Thymus (tissue), 11 donors: ENCODE measurements at regions not wholly inside any gene's neighbourhood (a gene's known extent, or its start where the extent isn't known, plus 50 kb on each side); places are given as distances from the start of the nearest gene placed in this dataset.

Experiments used
- DNase-seq, 9 donors: peaks; one replicate each; pipeline ENCODE4 v3.0.0-alpha.2; 2013; ENCODE audit warnings: low spot score in 9 of 9, low read depth in 6 of 9, missing footprints in 1 of 9
- H3K27ac ChIP-seq, 2 donors: one replicate each; pipeline ENCODE4 v1.5.1; 2013; ENCODE audit warnings: control low read depth in 1 of 2, low read depth in 1 of 2, low read length in 1 of 2, mild to moderate bottlenecking in 1 of 2, moderate library complexity in 1 of 2
- H3K27me3 ChIP-seq, 2 donors: one replicate each; pipeline ENCODE4 v1.5.1; 2013; ENCODE audit warnings: low read length in 1 of 2; ENCODE audit not compliant: control insufficient read depth in 2 of 2, insufficient read depth in 1 of 2
- H3K36me3 ChIP-seq, 2 donors: one replicate each; pipeline ENCODE4 v1.5.1; 2013; ENCODE audit warnings: low read length in 1 of 2, mild to moderate bottlenecking in 1 of 2, moderate library complexity in 1 of 2; ENCODE audit not compliant: control insufficient read depth in 2 of 2, insufficient read depth in 2 of 2
- H3K4me1 ChIP-seq, 2 donors: one replicate each; pipeline ENCODE4 v1.5.1; 2013; ENCODE audit warnings: low read length in 2 of 2; ENCODE audit not compliant: control insufficient read depth in 2 of 2, insufficient read depth in 2 of 2
- H3K4me3 ChIP-seq, 2 donors: one replicate each; pipeline ENCODE4 v1.5.1; 2013; ENCODE audit warnings: low read length in 2 of 2, control low read depth in 1 of 2, mild to moderate bottlenecking in 1 of 2
- H3K9me3 ChIP-seq, 2 donors: one replicate each; pipeline ENCODE4 v1.5.1; 2013; ENCODE audit warnings: low read length in 1 of 2, mild to moderate bottlenecking in 1 of 2; ENCODE audit not compliant: control insufficient read depth in 2 of 2, insufficient read depth in 1 of 2
- WGBS: extraction: QIAGEN DNeasy Blood & Tissue Kit; methylation state at CpG from one replicate; pipeline ENCODE4 v1.1.7; 2013; 5-methylcytosine and 5-hydroxymethylcytosine counted together
- donor health status: healthy.

DNA sequence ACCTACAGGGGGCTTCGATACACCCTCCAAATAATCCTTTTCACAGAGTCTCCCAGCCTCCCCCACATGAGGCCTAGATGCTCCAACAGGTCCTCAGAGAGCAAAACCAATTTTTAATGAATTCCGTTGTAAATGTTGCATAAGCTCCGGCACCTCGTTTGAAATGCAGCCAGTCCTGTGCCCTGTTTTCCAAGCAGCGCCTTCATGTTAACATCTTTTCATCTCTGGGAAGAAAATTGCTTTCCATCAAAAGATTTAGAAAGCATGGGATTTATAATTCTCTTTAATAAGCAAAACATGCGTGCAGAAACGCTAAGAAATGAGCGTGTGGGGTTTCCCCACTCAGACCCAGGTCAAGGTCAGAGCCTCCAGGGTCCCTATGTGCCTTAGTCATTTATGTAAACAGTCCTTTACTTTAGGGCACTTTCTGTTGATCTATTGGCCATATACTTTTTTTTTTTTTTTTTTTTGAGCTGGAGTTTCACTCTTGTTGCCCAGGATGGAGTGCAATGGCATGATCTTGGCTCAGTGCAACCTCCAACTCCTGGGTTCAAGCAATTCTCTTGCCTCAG is 177.5 kb upstream of the S1PR3 start:
- Histone ChIP-seq H3K4me3 (no peak overlapping the region), H3K9me3 (peaks cover 1 to 4% of the 10 kb centered on the region in 2 donors), H3K4me1 (no peaks in the 10 kb centered on the region), H3K27me3 (peaks cover 4 to 31% of the 10 kb centered on the region in 2 donors), H3K36me3 (no peaks in the 10 kb centered on the region), H3K27ac (no peak overlapping the region)
- 93% methylated on average over 8 of the region's 8 CpGs for WGBS
- no peak for DNase-seq

DNA sequence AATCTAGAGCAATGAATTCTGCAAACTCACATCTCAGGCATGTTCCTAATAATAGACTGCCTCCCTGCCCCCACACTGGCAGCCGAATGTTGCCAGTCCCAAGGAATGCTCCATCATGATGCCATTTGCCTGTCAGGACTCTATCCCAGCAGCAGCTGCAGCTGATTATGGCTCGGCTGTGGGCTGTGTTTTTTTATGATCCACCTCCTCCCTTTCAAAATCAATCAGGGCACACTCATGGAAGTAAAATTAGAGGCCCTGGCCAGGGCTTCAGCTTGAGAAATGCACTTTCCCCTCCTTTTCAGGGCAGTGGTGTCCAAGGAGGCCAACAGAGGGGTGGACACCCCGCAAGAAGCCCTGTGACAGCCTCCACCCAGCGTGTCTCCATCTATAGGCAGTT is 176.7 kb upstream of the S1PR3 start:
- H3K27ac ChIP-seq, result no peak overlapping the region
- no peak for DNase-seq
- peaks cover 1 to 4% of the 10 kb centered on the region in 2 donors for H3K9me3 ChIP-seq
- 70% methylated on average over 4 of the region's 4 CpGs for WGBS
- no peaks in the 10 kb centered on the region for H3K36me3 ChIP-seq
- no peaks in the 10 kb centered on the region for H3K4me1 ChIP-seq
- no peak overlapping the region for H3K4me3 ChIP-seq
- peaks cover 4 to 37% of the 10 kb centered on the region in 2 donors for H3K27me3 ChIP-seq

DNA sequence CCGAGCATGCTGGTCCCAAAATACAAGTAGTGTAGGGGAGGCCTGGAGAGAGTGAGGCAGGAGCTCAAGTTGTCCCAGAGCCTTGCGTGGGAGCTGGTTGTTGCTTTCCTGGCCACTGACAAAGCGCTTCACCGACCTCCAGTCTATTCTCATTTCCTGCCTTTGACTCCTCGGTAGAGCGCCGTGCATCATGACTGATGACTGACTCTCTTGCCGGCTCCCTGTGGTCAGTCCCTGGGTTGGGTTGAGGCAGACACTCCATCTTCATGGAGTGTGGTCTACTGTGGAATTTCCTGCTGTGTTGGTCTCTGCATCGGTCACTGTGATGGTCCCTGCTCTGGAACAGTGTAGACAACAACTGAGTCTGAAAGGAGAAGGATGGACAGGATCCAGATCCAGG is 175.1 kb upstream of the S1PR3 start:
- no peak for DNase-seq
- Histone ChIP-seq H3K27me3 (peaks cover 4 to 37% of the 10 kb centered on the region in 2 donors), H3K4me3 (no peak overlapping the region), H3K9me3 (peaks cover 1 to 4% of the 10 kb centered on the region in 2 donors), H3K27ac (no peak overlapping the region), H3K36me3 (no peaks in the 10 kb centered on the region), H3K4me1 (no peaks in the 10 kb centered on the region)
- WGBS, result 56% methylated on average over 9 of the region's 9 CpGs

DNA sequence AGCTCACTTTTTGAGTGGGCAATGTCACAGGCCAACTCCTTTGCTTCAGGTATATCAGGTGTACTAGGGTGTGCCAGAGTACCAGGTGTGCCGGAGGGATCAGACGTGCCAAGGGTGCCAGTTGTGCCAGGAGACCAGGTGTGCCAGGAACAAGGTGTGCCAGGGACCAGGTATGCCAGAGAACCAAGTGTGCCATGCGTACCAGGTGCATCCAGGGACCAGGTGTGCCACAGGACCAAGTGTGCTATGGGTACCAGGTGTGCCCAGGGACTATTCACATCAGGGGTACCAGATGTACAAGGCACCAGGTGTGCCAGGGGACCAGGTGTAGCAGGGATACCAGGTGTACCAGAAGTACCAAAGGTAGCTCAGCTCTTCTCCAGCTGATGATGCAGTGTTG is 174.7 kb upstream of the S1PR3 start:
- H3K4me1 ChIP-seq, result no peaks in the 10 kb centered on the region
- H3K27ac ChIP-seq, result no peak overlapping the region
- WGBS, result 83% methylated on average over 3 of the region's 3 CpGs
- H3K36me3 ChIP-seq, result no peaks in the 10 kb centered on the region
- DNase-seq, result no peak
- H3K4me3 ChIP-seq, result no peak overlapping the region
- peaks cover 1 to 4% of the 10 kb centered on the region in 2 donors for H3K9me3 ChIP-seq
- H3K27me3 ChIP-seq, result peaks cover 4 to 37% of the 10 kb centered on the region in 2 donors

DNA sequence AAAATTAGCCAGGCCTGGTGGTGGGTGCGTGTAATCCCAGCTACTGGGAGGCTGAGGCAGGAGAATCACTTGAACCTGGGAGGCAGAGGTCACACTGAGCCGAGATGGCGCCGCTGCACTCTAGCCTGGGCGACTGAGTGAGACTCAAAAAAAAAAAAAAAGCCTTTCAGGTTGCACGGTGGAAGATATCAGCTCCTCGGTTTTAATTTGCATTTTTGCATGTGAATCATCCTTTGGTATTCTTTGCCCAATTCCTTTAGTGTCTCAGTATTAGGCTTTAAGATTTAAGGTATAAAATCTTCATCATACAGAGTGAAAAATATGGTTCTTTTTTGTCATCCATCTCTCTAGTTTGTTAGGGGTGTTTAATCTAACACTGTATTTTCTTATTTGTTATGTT is 173.6 kb upstream of the S1PR3 start:
- peaks cover 1 to 10% of the 10 kb centered on the region in 2 donors for H3K9me3 ChIP-seq
- H3K4me3 ChIP-seq, result no peak overlapping the region
- H3K27ac ChIP-seq, result no peak overlapping the region
- H3K36me3 ChIP-seq, result no peaks in the 10 kb centered on the region
- H3K27me3 ChIP-seq, result peaks cover 4 to 46% of the 10 kb centered on the region in 2 donors
- DNase-seq, result no peak
- 79% methylated on average over 7 of the region's 7 CpGs for WGBS
- H3K4me1 ChIP-seq, result no peaks in the 10 kb centered on the region

DNA sequence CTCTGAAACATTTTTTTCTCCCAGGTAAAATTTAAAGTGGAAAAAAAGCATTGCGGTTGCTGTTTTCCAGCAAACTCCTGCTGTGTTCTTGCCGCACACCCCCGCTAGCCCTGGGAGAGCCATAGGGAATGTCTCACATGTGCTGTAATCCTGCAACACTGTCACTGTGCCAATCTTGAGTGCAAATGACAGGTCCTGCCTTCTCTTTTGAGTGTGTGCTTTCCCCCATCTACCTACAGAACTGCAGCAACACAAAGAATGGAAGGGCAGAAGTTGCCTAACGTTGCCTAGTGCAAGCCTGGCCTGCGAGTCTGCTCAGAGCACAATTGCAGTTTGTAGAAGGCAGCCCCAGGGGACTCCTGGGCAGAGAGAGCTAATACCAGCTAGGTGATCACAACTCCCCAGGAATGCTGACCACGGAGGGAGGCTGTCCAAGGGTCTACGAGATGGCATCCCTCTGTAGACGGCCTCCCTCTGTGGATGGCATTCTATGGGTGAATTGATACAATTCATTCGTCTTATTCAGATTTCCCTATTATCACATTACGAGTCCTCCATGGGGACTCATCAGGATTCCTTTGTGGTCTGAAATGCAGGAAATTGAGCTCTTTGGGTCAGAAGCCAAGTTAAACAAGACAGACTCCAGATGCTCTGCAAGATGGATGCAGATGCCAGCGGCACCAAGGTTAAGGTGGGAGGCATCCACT is 172.6 kb upstream of the S1PR3 start:
- peaks cover 1 to 10% of the 10 kb centered on the region in 2 donors for H3K9me3 ChIP-seq
- no peak overlapping the region for H3K4me3 ChIP-seq
- no peak for DNase-seq
- no peak overlapping the region for H3K27ac ChIP-seq
- no peaks in the 10 kb centered on the region for H3K36me3 ChIP-seq
- H3K27me3 ChIP-seq, result peaks cover 3 to 48% of the 10 kb centered on the region in 2 donors
- 62% methylated on average over 11 of the region's 11 CpGs for WGBS
- H3K4me1 ChIP-seq, result no peaks in the 10 kb centered on the region

DNA sequence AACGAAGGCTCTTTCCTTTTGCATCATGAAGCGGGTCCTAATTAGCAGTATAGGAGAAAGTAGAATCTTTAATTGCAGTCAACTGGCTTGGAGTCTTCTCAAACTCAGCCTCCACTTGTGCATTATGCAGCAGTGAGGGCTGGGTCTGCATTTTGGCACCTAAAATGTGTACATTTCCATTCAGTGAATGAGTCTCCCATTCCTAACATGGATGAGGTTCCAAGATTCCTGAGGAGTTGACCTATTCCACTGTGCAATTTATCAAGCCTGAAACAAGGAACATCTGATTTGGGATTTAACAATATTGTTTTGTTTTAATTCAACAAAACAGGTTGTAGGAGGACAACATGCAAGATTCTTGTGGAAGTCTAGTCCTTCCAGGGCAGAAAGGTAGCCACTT is 171.8 kb upstream of the S1PR3 start:
- no peak for DNase-seq
- Histone ChIP-seq H3K27ac (no peak overlapping the region), H3K27me3 (peaks cover 4 to 53% of the 10 kb centered on the region in 2 donors), H3K9me3 (peaks cover 1 to 10% of the 10 kb centered on the region in 2 donors), H3K36me3 (no peaks in the 10 kb centered on the region), H3K4me3 (no peak overlapping the region), H3K4me1 (no peaks in the 10 kb centered on the region)
- WGBS, result 94% methylated on average over 2 of the region's 2 CpGs

DNA sequence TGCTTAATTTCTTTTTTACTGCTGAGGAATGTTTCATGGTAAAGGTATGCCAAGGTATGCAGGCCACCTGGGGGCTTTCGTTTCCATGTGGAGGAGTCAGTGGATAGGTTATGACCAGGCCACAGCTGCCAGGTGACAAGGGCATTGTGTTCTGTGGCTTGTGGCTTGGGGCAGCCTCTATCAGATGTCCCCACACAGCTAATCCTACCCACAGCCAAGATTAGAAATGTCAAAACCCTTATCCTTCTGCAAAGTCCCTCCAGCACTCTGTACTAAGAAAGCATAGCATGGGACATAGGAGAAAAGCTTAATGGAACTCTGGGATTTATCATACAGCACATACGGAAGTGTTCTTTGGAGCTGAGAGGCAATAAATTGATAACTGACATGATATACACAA is 171.2 kb upstream of the S1PR3 start:
- Histone ChIP-seq H3K36me3 (no peaks in the 10 kb centered on the region), H3K4me3 (no peak overlapping the region), H3K27me3 (peaks cover 7 to 49% of the 10 kb centered on the region in 2 donors), H3K4me1 (no peaks in the 10 kb centered on the region), H3K27ac (no peak overlapping the region), H3K9me3 (peaks cover 1 to 10% of the 10 kb centered on the region in 2 donors)
- 70% methylated on average over 2 of the region's 2 CpGs for WGBS
- no peak for DNase-seq

DNA sequence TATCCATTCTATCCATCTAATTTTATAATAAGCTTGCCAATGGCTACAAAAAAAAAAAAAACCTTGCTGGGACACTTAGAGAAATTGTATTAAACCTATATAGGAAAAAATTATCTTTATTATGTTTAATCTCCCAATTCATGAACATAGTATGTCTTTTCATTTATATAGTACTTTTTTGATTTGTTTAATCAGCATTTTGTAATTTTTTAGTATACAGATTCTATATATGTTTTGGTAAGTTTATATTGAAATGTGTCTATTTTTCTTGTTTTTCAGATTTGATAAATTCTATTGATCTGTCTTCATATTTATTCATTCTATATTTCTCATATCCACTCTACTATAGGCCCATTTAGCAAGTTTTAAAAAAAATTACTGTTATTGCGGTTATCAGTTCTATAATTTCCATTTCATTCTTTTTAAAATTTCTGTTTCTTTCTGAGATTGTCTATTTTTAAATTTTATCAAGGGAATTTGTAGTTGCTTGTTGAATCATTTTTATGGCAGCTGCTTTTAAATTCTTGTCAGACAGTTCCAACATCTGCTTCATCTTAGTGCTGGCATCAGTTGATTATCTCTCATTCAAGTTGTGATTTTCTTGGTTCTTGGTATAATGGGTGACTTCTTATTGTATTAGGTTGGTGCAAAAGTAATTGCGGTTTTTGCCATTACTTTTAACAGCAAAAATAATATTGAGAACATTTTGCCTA is 170.1 kb upstream of the S1PR3 start:
- whole genome bisulfite sequencing, result 97% methylated on average over 2 of the region's 2 CpGs
- peaks cover 1 to 10% of the 10 kb centered on the region in 2 donors for H3K9me3 ChIP-seq
- no peak for DNase-seq
- H3K4me3 ChIP-seq, result no peak overlapping the region
- H3K27me3 ChIP-seq, result peaks cover 12 to 55% of the 10 kb centered on the region in 2 donors
- no peaks in the 10 kb centered on the region for H3K36me3 ChIP-seq
- H3K4me1 ChIP-seq, result no peaks in the 10 kb centered on the region
- no peak overlapping the region for H3K27ac ChIP-seq
